Right ventricle myocardium superior (tissue), 1 donor: ENCODE measurements at regions not wholly inside any gene's neighbourhood (a gene's known extent, or its start where the extent isn't known, plus 50 kb on each side); places are given as distances from the start of the nearest gene placed in this dataset.
A peak's percentile ranks its signal among the peaks of the same experiment; 100 is the strongest.
"Not testable (repeated sequence)": the region's sequence is repeated elsewhere in the genome, so short reads cannot be mapped to it uniquely, and the experiment has no call there.

Experiments used
- ATAC-seq: fragments of 200-7000 bp; cut with Tn5 transposase; one replicate; pipeline ENCODE4 v1.9.1; 2020; ENCODE audit warnings: mild to moderate bottlenecking; ENCODE audit not compliant: poor library complexity
- DNase-seq: peaks from one replicate; pipeline ENCODE4 v3.0.0-alpha.2; 2020
- intact Hi-C: fragments of 100-400 bp; cut with DNase I; formaldehyde crosslinking; loops from one replicate; pipeline ENCODE4 v1.11.2; 2022
- donor health status: DM: no; HTN: yes; CAD: no; lungs with severe emphysema.

DNA sequence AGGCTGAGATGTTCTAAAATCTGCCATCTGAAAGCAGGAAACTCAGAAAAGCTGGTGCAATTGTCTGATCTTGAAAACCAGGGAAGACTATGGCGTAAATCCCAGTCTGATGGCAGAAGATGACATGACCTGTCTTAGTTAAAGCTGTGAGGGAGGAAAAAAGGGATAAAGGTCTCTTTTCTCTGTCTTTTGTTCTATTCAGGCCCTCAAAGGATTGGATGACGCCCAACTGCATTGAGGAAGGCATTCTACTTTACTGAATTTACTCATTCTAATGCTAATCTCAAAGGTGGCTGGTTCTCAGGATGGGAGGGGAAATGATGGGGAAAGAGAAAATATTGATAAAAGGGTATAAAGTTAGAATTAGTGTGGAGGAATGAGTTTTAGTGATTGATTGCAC, 312.8 kb upstream of the CTNND2 start:
- intact Hi-C loops = no loop called here
- DNase-seq = no peak
- no peak for ATAC-seq

DNA sequence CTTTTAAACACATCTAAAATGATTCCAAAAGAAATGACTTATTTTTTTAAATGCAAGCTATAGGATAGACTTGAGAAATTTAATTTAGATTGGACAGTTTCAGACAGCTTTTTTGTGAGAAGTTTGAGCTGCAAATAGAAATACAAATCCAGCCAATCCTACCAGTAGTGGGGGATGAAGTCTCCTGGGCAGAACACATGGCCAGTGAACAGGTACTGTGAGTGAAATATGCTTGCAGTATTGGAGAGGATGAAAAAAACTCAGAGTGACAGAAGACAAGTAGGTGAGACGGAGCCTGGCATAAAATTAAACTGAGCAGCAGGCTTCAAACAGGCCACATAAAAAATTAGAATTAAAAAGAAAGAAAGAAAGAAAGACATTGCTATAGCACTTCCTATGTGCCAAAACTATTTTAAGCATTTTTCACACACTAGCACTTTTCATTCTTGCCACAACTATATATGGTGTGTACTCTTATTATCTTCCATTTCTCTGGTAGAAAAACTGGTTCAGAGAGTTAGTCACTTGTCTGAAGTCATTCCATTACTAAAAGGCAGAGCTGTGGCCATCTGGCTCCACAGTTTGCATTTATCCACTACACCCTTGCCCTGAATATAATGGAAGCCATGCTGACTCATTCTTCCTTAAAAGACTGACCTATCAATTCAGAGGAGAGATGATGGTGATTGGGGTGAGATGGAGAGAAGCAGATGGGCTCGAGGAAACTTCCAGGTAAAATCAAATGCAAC, 310.2 kb upstream of the CTNND2 start:
- DNase-seq = no peak
- intact Hi-C loops = no loop called here
- no peak for ATAC-seq

GRCh38 chr5:12208366-12209100, 304.3 kb upstream of the CTNND2 start:
- DNase-seq (no peak), ATAC-seq (no peak)
- intact Hi-C loops = no loop called here

DNA sequence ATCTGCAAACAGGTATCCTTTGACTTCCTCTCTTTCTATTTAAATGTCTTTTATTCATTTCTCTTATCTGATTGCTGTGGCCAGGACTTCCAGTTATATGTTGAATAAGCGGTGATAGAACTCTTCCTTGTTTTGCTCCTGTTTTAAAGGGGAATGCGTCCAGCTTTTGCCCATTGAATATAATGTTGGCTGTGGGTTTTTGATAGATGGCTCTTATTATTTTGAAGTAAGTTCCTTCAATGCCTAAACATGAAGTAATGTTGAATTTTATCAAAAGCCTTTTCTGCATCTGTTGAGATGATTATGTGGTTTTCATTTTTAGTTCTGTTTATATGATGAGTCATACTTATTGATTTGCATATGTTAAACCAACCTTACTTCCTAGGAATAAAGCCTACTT, 300.5 kb upstream of the CTNND2 start:
- DNase-seq (no peak), ATAC-seq (no peak)
- intact Hi-C loops = no loop called here

DNA sequence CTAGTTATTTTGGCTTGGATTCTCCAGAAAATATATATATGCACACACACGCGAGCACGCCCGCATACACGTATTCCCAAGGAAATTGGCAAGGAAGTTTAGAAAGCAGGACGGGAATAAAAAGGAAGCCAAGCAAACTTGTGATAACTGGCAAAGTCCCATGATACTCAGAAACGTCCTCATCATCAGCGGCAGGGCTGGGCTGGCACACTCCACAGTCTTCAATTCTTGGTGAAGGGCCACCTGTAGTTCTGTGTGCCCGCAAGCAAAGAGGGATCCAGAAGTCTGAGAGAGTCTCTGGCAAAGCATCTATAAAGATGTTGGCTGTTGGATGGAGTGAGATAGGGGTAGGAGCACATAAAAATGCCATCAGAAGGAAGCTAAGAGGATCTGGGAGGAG, 289.3 kb upstream of the CTNND2 start:
- ATAC-seq (no peak), DNase-seq (no peak)
- intact Hi-C loops = no loop called here

- ATAC-seq (no peak), DNase-seq (no peak)
- intact Hi-C loops = no loop called here
Observed at GRCh38 chr5:12183003-12183402, 278.8 kb upstream of the CTNND2 start.

DNA sequence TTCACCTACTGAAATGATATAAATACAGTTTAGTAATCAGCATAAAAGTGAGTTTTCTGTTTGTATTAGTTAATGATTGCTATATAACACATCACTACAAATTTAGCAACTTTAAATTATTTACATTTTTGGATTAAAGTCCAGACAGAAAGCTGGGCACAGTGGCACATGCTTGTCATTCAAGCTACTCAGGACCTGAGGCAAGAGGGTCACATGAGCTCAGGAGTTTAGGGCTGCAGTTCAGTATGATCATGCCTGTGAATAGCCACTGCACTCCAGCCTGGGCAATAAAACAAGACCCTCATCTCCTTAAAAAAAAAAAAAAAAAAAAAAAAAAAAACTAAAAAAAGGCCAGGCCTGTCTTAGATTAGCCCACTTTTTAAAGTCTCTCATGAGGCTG, 273.6 kb upstream of the CTNND2 start:
- no peak for DNase-seq
- no peak for ATAC-seq
- intact Hi-C loops = no loop called here

- ATAC-seq = no peak
- intact Hi-C loops = no loop called here
Observed at GRCh38 chr5:12177225-12177624, 273.0 kb upstream of the CTNND2 start.

DNA sequence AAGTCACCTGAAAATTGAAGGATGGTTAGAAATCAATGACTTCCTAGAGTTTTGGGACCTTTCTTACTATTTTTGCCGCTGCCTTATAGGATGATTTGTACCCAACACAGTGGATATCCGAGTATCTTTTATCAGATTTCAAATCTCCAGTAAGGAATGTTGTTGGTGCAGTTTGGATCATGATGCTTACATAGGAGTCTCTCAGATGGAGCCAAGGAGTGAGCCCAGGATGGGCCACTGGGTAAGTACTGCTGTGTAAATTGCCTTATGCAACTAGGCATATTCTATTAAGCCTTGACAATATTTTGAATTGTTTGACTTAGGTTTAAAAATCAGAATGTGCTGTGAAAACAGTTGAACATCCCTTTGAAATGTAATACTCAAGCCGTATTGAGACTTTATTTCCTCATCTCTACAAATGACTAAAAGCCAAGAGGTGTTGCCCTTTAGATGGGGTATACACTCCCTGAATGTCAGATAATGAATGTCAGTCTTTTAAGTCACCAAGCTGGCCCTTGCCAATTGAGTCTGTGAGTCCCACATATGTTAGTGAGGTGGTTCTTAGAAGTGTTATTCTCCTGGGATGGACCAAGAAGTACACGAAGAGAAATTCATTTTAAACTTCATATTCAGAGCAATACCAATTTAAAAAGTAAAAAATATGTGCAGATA, 271.8 kb upstream of the CTNND2 start:
- intact Hi-C loops = no loop called here
- no peak for DNase-seq
- no peak for ATAC-seq

More at GRCh38 chr5:12177225-12177624, 273.0 kb upstream of the CTNND2 start:
- no peak for DNase-seq

DNA sequence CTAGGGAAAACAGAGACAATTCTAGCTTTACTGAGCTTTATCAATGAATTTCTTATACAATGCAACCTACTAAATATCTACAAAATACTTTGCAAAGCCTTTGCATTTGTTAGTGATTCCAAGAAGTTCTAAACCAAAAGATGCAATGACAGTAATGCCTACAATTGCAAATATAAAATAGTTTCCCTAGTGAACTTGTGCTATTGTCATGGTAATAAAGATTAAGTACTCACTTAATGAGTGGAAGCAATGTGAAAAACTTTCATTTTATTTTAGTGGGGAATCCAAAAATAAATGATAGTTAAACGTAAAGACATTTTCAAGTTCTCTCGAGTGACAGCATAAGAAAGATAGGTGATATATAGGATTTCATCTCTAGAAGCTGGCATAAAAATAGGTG, 270.5 kb upstream of the CTNND2 start:
- DNase-seq (no peak), ATAC-seq (no peak)
- intact Hi-C loops = no loop called here

DNA sequence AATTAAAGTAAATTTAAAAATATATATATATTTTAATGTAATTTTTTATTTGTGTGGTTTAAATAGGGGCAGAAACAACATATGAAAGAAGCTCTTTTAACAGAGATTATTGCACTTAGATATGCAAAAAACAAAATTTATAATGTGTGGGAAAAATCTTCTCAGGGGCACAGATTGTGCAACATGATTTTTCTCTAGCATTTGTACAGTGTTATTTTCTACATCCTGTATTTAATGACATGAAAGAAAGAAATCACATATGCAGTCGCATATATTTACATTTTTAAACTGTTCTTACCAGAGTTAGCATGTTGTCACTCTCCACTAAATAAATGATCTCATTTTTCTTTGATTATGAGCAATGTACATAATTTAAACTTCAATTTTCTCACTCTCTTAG, 265.3 kb upstream of the CTNND2 start:
- DNase-seq = no peak
- no peak for ATAC-seq
- intact Hi-C loops = no loop called here

DNA sequence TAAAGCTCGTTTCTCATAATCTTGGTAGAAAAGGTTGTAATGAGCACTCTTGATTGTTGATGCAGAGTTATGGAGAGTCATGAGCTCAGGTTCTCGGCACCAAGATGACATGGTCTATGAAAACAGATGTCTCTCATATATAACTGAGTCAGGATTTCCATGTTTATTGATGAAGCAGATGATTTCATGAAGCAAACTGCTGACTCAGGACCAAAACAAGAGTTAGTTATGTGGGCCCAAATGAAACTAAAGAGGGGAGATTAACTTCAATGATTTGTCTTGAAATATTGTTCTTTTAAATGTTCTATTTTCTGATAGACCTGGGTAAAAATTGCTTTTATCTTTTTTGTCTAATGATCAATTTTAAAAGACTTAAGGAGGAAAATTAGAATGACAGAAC, 258.6 kb upstream of the CTNND2 start:
- DNase-seq (no peak), ATAC-seq (no peak)
- intact Hi-C loops = no loop called here

DNA sequence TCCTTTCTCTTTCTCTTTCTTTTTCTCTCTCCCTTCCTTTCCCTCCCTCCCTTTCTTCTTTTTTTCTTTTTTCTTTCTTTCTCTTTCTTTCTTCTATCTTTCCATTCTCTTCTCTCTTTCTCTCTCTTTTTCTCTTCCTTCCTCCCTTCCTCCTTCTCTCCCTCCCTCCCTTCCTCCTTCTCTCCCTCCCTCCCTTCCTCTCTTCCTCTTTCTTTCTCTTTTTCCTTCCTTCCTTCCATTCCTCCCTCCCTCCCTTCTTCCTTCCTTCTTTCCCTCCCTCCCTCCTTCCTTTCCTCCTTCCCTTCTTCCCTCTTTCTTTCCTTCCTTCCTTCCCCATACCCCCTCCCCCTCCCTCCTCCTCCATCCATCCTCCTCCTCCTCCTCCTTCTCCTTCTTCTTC, 243.3 kb upstream of the CTNND2 start:
- ATAC-seq = no peak
- intact Hi-C loops = no loop called here
- no peak for DNase-seq

- no peak for DNase-seq
- no peak for ATAC-seq
- intact Hi-C loops = no loop called here
Observed at GRCh38 chr5:12141496-12141895, 237.2 kb upstream of the CTNND2 start.

- intact Hi-C loops = no loop called here
- ATAC-seq (no peak), DNase-seq (no peak)
Observed at GRCh38 chr5:12133520-12133919, 229.3 kb upstream of the CTNND2 start.

GRCh38 chr5:12131020-12131419, 226.8 kb upstream of the CTNND2 start:
- ATAC-seq, DNase-seq, intact Hi-C loops: not testable (repeated sequence)

DNA sequence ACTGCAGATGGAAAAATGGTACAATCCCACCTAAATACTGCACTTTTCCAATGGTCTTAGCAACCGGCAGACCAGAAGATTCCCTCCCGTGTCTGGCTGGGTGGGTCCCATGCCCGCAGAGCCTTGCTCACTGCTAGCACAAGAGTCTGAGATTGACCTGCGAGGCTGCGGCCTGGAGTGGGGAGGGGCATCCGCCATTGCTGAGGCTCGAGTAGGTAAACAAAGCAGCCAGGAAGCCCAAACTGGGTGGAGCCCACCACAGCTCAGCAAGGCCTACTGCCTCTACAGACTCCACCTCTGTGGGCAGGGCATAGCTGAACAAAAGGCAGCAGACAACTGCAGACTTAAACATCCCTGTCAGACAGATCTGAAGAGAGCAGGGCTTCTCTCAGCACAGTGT, 221.6 kb upstream of the CTNND2 start:
- peak; percentile 17 for DNase-seq
- no peak for ATAC-seq

DNA sequence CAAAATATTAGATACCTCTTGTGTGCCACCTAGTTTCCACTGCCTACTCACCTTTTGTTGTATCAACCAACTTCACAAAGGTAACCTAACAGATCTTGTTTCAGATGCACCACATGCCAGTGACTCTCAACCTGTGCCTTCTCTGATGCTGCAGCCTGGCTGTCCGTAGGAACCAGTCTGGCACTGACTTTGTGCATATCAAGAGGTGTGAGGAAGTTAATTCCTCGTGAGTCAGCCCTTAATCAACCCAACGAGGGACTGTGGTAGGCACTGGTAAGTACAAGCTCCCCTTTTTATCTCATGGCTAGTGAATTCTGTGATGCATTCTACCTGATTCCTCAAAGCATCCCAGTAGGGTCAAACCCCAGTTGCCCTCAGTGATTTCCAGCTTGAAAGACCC, 215.4 kb upstream of the CTNND2 start:
- no peak for ATAC-seq
- DNase-seq = no peak
- intact Hi-C loops = no loop called here

More for the DNA sequence above, 221.6 kb upstream of the CTNND2 start:
- intact Hi-C loops = no loop called here

DNA sequence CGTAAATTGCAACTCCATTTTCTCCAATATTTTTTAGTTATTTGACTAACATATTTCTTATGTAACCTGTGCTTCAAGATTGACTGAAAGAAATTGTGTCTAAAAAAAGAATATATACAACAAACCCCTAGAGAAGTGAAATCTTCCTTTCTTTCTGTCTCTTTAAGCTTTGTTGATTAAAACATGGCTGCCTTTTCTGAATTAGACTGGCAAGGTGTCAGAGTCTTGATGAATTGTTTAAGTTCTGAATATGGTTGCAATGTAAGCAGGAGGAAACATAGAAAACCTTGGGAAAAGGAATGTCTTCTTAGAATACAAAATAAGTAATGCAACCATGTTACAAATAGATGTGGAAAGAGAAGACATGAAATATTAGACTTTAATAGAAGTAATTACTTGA, 209.8 kb upstream of the CTNND2 start:
- intact Hi-C loops = no loop called here
- no peak for ATAC-seq

DNA sequence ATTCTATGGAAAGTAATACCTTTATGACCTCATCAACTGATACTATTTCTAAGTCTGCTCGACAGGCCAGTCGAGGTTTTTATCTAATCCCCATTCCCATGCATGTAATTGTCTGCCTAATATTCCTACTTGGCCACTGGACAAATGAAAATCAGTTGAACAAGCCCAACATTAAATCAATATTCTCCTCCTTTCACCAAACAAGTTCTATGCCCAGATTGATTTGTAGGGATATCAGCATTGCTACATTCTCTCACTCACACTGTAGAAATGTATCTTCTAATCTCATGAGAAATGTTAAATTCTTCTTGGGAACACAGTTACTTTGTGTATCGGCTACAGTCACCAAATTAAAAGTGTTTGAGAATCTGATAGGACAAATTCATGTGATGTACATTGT, 208.8 kb upstream of the CTNND2 start:
- intact Hi-C loops = no loop called here
- ATAC-seq (no peak), DNase-seq (no peak)

More for the DNA sequence above, 209.8 kb upstream of the CTNND2 start:
- DNase-seq = no peak
